Smooth muscle cell (in vitro differentiated cells): ENCODE measurements at regions not wholly inside any gene's neighbourhood (a gene's known extent, or its start where the extent isn't known, plus 50 kb on each side); places are given as distances from the start of the nearest gene placed in this dataset.
A peak's percentile ranks its signal among the peaks of the same experiment; 100 is the strongest.

Experiments
- DNase-seq: peaks from one replicate; lab custom pipeline; 2025; ENCODE audit not compliant: unreplicated experiment; lab: John Stamatoyannopoulos, UW
- H2AFZ ChIP-seq: fragments of 200-600 bp; sonication (generic); 2 replicates; pipeline ENCODE4 v1.6.0; 2016; ENCODE audit warnings: antibody characterized with exemption, low read depth, mild to moderate bottlenecking
- H3F3A ChIP-seq: fragments of 200-600 bp; sonication (generic); 2 replicates; pipeline ENCODE4 v1.6.0; 2017; ENCODE audit warnings: antibody characterized with exemption, low read depth
- H3K27ac ChIP-seq: fragments of 200-600 bp; sonication (generic); 2 replicates; pipeline ENCODE4 v1.5.1; 2016; ENCODE audit warnings: low read depth, mild to moderate bottlenecking
- H3K27me3 ChIP-seq: fragments of 200-600 bp; sonication (generic); 2 replicates; pipeline ENCODE4 v1.6.1; 2016; ENCODE audit warnings: low read depth, mild to moderate bottlenecking
- H3K36me3 ChIP-seq: fragments of 200-600 bp; sonication (generic); 2 replicates; pipeline ENCODE4 v1.5.1; 2016; ENCODE audit warnings: low read depth
- H3K4me1 ChIP-seq: fragments of 200-600 bp; sonication (generic); 2 replicates; pipeline ENCODE4 v1.5.1; 2016; ENCODE audit warnings: low read depth
- H3K4me2 ChIP-seq: fragments of 200-600 bp; sonication (generic); 2 replicates; pipeline ENCODE4 v1.6.0; 2016; ENCODE audit warnings: mild to moderate bottlenecking
- H3K4me3 ChIP-seq: fragments of 200-600 bp; sonication (generic); 2 replicates; pipeline ENCODE4 v1.5.1; 2016; ENCODE audit warnings: mild to moderate bottlenecking
- H3K79me2 ChIP-seq: fragments of 200-600 bp; sonication (generic); 2 replicates; pipeline ENCODE4 v1.6.0; 2016; ENCODE audit warnings: low read depth, mild to moderate bottlenecking
- H3K9ac ChIP-seq: fragments of 200-600 bp; sonication (generic); 2 replicates; pipeline ENCODE4 v1.6.0; 2016; ENCODE audit warnings: low read depth
- H3K9me3 ChIP-seq: fragments of 200-600 bp; sonication (generic); replicated peaks from 2 replicates; pipeline ENCODE4 v1.5.1; 2016; ENCODE audit warnings: low read depth
- H4K20me1 ChIP-seq: fragments of 200-600 bp; sonication (generic); 2 replicates; pipeline ENCODE4 v1.6.0; 2016; ENCODE audit warnings: low read depth
- CTCF ChIP-seq: fragments of 200-600 bp; sonication (generic); IDR thresholded peaks from 2 replicates; pipeline ENCODE4 v1.5.1; 2017; ENCODE audit warnings: borderline replicate concordance, mild to moderate bottlenecking, antibody characterized with exemption; ENCODE audit not compliant: insufficient read depth, poor library complexity, severe bottlenecking
- WGBS: methylation state at CpG from one replicate; pipeline ENCODE4 v1.1.7; 2016; ENCODE audit warnings: low lambda C conversion rate; 5-methylcytosine and 5-hydroxymethylcytosine counted together

DNA sequence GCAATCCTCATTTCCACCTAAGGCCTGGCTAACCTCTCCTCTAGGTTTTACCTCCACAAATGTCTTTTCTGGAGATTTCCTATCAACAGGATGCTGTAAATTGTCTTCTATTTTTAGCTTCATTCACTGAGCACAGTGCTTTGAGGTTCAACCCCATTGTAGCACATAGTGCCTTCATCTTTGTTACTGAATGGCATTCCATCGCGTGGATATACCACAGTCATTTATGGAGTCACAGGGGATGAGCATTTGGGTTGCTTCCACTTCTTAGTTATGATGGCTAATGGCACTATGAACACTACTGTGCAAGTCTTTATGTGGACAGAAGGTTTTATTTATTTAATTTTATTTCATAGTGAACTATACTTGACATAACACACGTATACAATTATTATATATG is 387.1 kb downstream of the SMOC2 start:
- Histone ChIP-seq H3K4me1 (peaks cover 7% of the 10 kb centered on the region), H4K20me1 (no peaks in the 10 kb centered on the region), H3K36me3 (no peaks in the 10 kb centered on the region), H3F3A (no peaks in the 10 kb centered on the region), H3K9ac (no peak overlapping the region), H3K4me3 (no peak overlapping the region), H3K79me2 (no peaks in the 10 kb centered on the region), H3K27me3 (no peaks in the 10 kb centered on the region), H3K9me3 (no peaks in the 10 kb centered on the region), H2AFZ (peak overlapping the region; percentile 65), H3K27ac (no peak overlapping the region), H3K4me2 (no peak overlapping the region)
- no peak for DNase-seq
- TF ChIP-seq CTCF = no peak
- WGBS = 95% methylated on average over 3 of the region's 3 CpGs

- no peak for DNase-seq
- no peak overlapping the region for H3K27ac ChIP-seq
- H3F3A ChIP-seq = no peaks in the 10 kb centered on the region
- H3K4me3 ChIP-seq = no peak overlapping the region
- no peaks in the 10 kb centered on the region for H3K27me3 ChIP-seq
- H4K20me1 ChIP-seq = no peaks in the 10 kb centered on the region
- H3K79me2 ChIP-seq = no peaks in the 10 kb centered on the region
- H2AFZ ChIP-seq = peak overlapping the region; percentile 65
- TF ChIP-seq CTCF = no peak
- H3K36me3 ChIP-seq = no peaks in the 10 kb centered on the region
- H3K4me2 ChIP-seq = peak overlapping the region; percentile 41
- no peaks in the 10 kb centered on the region for H3K9me3 ChIP-seq
- H3K4me1 ChIP-seq = peaks cover 7% of the 10 kb centered on the region
- WGBS = 27% methylated on average over 4 of the region's 4 CpGs
- no peak overlapping the region for H3K9ac ChIP-seq
Measured at GRCh38 chr6:168827586-168827871, 386.5 kb downstream of the SMOC2 start.

GRCh38 chr6:168826726-168827585 is 386.0 kb downstream of the SMOC2 start:
- H3K27ac ChIP-seq = no peak overlapping the region
- H2AFZ ChIP-seq = peak overlapping the region; percentile 65
- peaks cover 7% of the 10 kb centered on the region for H3K4me1 ChIP-seq

More at GRCh38 chr6:168826726-168827585, 386.0 kb downstream of the SMOC2 start:
- H3K9ac ChIP-seq = no peak overlapping the region
- H3K27me3 ChIP-seq = no peaks in the 10 kb centered on the region
- H3K9me3 ChIP-seq = no peaks in the 10 kb centered on the region
- H3K36me3 ChIP-seq = no peaks in the 10 kb centered on the region
- no peaks in the 10 kb centered on the region for H3K79me2 ChIP-seq
- H3K4me2 ChIP-seq = peak overlapping the region; percentile 41
- TF ChIP-seq CTCF = no peak
- 64% methylated on average over 19 of the region's 19 CpGs for WGBS
- no peaks in the 10 kb centered on the region for H4K20me1 ChIP-seq
- H3K4me3 ChIP-seq = no peak overlapping the region
- no peak for DNase-seq
- no peaks in the 10 kb centered on the region for H3F3A ChIP-seq
